ENCODE measurements at regions not wholly inside any gene's neighbourhood (a gene's known extent, or its start where the extent isn't known, plus 50 kb on each side); places are given as distances from the start of the nearest gene placed in this dataset.

DNA sequence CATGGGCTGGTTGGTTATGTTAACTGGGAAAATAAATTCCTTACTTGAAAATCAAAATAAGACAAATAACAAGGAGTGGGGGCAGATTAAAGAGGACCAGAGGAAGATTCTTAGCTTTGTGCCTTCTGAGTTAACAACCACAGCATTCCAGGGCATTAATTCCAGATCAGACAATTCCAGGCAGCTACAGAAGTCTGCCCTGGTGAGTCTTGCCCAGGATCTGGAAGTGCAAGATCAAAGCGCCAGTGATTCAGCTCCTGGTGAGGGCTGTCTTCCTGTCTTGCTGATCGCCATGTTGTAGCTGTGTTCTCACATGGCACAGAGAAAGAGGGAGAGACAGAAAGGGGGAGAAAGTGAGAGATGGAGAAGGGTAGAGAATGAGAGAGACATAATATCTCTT, 65.6 kb downstream of the ANXA2R start:
- no peaks in the 10 kb centered on the region for H4K20me1 ChIP-seq (ENCODE audit: control insufficient read depth, insufficient read depth, insufficient read length)
- no peak overlapping the region for H3K23ac ChIP-seq (ENCODE audit: insufficient read length, low read depth, low read length)
- no peak overlapping the region for H3K4me2 ChIP-seq (ENCODE audit: insufficient read depth, insufficient read length, low read length)
- no peak overlapping the region for H2AK5ac ChIP-seq (ENCODE audit: insufficient read length, low read length)
- Mint-ChIP-seq H3K4me1 (no peaks in the 10 kb centered on the region), H3K27me3 (ENCODE audit: low read depth) (peaks cover 6% of the 10 kb centered on the region), H3K4me3 (no peak overlapping the region), H3K9me3 (peaks cover 12% of the 10 kb centered on the region in 2 experiments), H3K27ac (no peak overlapping the region), H3K36me3 (ENCODE audit: insufficient read depth in 1 of 3, low read depth in 3 of 3) (peaks cover 5 to 13% (median 6%) of the 10 kb centered on the region in 3 experiments; a peak in 6 of 7 replicates)
- no peak overlapping the region for H2BK5ac ChIP-seq (ENCODE audit: insufficient read length, low read length)
- H4K5ac ChIP-seq (ENCODE audit: insufficient read length, low read depth, low read length): no peak overlapping the region
- no peak overlapping the region for H3K4ac ChIP-seq (ENCODE audit: low read depth, low read length)
- no peak overlapping the region for H3T11ph ChIP-seq (ENCODE audit: low read length)
- no peaks in the 10 kb centered on the region for H3K79me1 ChIP-seq (ENCODE audit: insufficient read depth, low read depth, low read length, poor library complexity, severe bottlenecking)
- no peak overlapping the region for H3K56ac ChIP-seq (ENCODE audit: insufficient read length, low read depth, low read length)
- H3K18ac ChIP-seq (ENCODE audit: insufficient read length, low read depth, low read length): no peak overlapping the region
- H2BK12ac ChIP-seq (ENCODE audit: insufficient read length, low read depth, low read length): no peak overlapping the region
- WGBS (ENCODE audit: extremely low coverage, insufficient read length, low lambda C conversion rate): no CpG with 5 or more reads among the region's 2 CpGs
- H2BK20ac ChIP-seq (ENCODE audit: low read depth, low read length, poor library complexity, severe bottlenecking): no peak overlapping the region
- H3K23me2 ChIP-seq (ENCODE audit: insufficient read length, low read depth, low read length, poor library complexity, severe bottlenecking): no peaks in the 10 kb centered on the region
- no peak overlapping the region for H2BK120ac ChIP-seq (ENCODE audit: low read depth, low read length, poor library complexity, severe bottlenecking)
- no peaks in the 10 kb centered on the region for H3K4me1 ChIP-seq (ENCODE audit: insufficient read depth, low read length)
- no peak overlapping the region for H4K91ac ChIP-seq (ENCODE audit: insufficient read length, low read depth, low read length)
- H3K79me2 ChIP-seq (ENCODE audit: insufficient read depth, low read length): no peaks in the 10 kb centered on the region
- no peak overlapping the region for H3K9ac ChIP-seq (ENCODE audit: extremely low read depth, insufficient read length, low read length)
- H2AFZ ChIP-seq (ENCODE audit: low read length): no peak overlapping the region
- H3K27me3 ChIP-seq (ENCODE audit: insufficient read depth, low read length): no peaks in the 10 kb centered on the region
- no peak overlapping the region for H2BK15ac ChIP-seq (ENCODE audit: low read depth, low read length)
- H3K14ac ChIP-seq (ENCODE audit: insufficient read depth, low read length): no peak overlapping the region
- no peaks in the 10 kb centered on the region for H3K9me3 ChIP-seq (ENCODE audit: control insufficient read depth, low read depth, low read length)
- no peak overlapping the region for H3K27ac ChIP-seq (ENCODE audit: insufficient read length, low read depth, low read length)
- DNase-seq: no peak
- TF ChIP-seq, protein P1, sequence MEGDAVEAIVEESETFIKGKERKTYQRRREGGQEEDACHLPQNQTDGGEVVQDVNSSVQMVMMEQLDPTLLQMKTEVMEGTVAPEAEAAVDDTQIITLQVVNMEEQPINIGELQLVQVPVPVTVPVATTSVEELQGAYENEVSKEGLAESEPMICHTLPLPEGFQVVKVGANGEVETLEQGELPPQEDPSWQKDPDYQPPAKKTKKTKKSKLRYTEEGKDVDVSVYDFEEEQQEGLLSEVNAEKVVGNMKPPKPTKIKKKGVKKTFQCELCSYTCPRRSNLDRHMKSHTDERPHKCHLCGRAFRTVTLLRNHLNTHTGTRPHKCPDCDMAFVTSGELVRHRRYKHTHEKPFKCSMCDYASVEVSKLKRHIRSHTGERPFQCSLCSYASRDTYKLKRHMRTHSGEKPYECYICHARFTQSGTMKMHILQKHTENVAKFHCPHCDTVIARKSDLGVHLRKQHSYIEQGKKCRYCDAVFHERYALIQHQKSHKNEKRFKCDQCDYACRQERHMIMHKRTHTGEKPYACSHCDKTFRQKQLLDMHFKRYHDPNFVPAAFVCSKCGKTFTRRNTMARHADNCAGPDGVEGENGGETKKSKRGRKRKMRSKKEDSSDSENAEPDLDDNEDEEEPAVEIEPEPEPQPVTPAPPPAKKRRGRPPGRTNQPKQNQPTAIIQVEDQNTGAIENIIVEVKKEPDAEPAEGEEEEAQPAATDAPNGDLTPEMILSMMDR (conservative IDR thresholded peaks at IDR 0.05): no peak
- no peak overlapping the region for H4K8ac ChIP-seq (replicated peaks; ENCODE audit: insufficient read length, low read depth, low read length)

Data from H9 (cell line).